Small intestine (tissue), 7 donors: ENCODE measurements at regions not wholly inside any gene's neighbourhood (a gene's known extent, or its start where the extent isn't known, plus 50 kb on each side); places are given as distances from the start of the nearest gene placed in this dataset.

Experiments
- DNase-seq, 2 donors: peaks; one replicate each; pipeline versions ENCODE4 v3.0.0 to v3.0.0-alpha.2; 2013
- FAIRE-seq: peaks from 2 replicates; lab custom pipeline; 2012; peaks lifted over from hg19 to GRCh38; lab: Jason Lieb, UNC
- H3K27ac ChIP-seq, 3 donors: one replicate each; pipeline ENCODE4 v1.5.1; 2013; ENCODE audit warnings: low read length in 2 of 3, mild to moderate bottlenecking in 2 of 3, control low read depth in 1 of 3, inconsistent platforms in 1 of 3, low read depth in 1 of 3, moderate library complexity in 1 of 3
- H3K27me3 ChIP-seq, 3 donors: one replicate each; pipeline ENCODE4 v1.6.1; 2013; ENCODE audit warnings: low read length in 3 of 3, inconsistent platforms in 1 of 3; ENCODE audit not compliant: control insufficient read depth in 3 of 3, insufficient read depth in 3 of 3
- H3K36me3 ChIP-seq, 3 donors: one replicate each; pipeline ENCODE4 v1.6.1; 2013; ENCODE audit warnings: low read length in 3 of 3, inconsistent platforms in 1 of 3, low read depth in 1 of 3, mild to moderate bottlenecking in 1 of 3, moderate library complexity in 1 of 3; ENCODE audit not compliant: control insufficient read depth in 3 of 3, insufficient read depth in 2 of 3
- H3K4me1 ChIP-seq, 3 donors: one replicate each; pipeline ENCODE4 v1.6.1; 2013; ENCODE audit warnings: low read length in 2 of 3, inconsistent platforms in 1 of 3, low read depth in 1 of 3, mild to moderate bottlenecking in 1 of 3, moderate library complexity in 1 of 3; ENCODE audit not compliant: control insufficient read depth in 3 of 3, insufficient read depth in 2 of 3
- H3K4me3 ChIP-seq, 3 donors: one replicate each; pipeline ENCODE4 v1.5.1; 2013; ENCODE audit warnings: low read length in 3 of 3, control low read depth in 1 of 3, inconsistent platforms in 1 of 3, low read depth in 1 of 3, mild to moderate bottlenecking in 1 of 3, moderate library complexity in 1 of 3
- H3K9me3 ChIP-seq, 2 donors: one replicate each; pipeline ENCODE4 v1.6.1; 2013; ENCODE audit warnings: low read depth in 1 of 2, low read length in 1 of 2; ENCODE audit not compliant: control insufficient read depth in 2 of 2, insufficient read depth in 1 of 2
- WGBS, 3 donors: extraction: QIAGEN DNeasy Blood & Tissue Kit; methylation state at CpG; one replicate each; pipeline ENCODE4 v1.1.7; 2013; 5-methylcytosine and 5-hydroxymethylcytosine counted together
- donor health status: healthy with polysubstance abuse.
- donor health status: control.
- donor health status: control.
- donor health status: Bipolar disorder and iron deficiency.
- donor health status: healthy.

- H3K4me3 ChIP-seq = no peak overlapping the region
- H3K27ac ChIP-seq = no peak overlapping the region
- no peaks in the 10 kb centered on the region for H3K4me1 ChIP-seq
- 62 to 83% (median 69%) methylated on average over 2 of the region's 2 CpGs for WGBS, 3 donors
- H3K27me3 ChIP-seq = peaks cover 0 to 2% (median 0%) of the 10 kb centered on the region in 3 donors
- H3K9me3 ChIP-seq = no peaks in the 10 kb centered on the region
- no peak for FAIRE-seq
- DNase-seq = no peak
- H3K36me3 ChIP-seq = no peaks in the 10 kb centered on the region
Measured at GRCh38 chr10:4742217-4742616, 83.8 kb upstream of the AKR1E2 start.

DNA sequence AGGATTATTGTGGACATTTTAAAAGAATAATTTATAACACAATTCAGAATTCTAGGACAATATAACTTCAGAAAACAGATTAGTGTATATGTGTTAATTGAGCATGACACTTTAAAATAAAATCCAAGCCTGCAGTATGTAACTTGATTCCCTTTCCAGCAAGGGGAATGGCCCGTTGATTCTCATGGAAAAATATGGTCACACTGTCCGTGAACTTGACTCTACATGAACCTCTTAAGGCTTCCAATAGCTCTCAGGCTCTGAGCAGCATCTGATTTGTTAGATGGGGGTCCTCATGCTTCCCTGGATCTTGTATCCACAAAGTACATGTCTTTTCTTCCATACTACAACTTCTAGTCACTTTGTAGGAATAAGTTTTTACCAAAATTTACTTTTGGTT lies 85.5 kb upstream of the AKR1E2 start:
- no peak for DNase-seq
- H3K4me3 ChIP-seq = no peak overlapping the region

GRCh38 chr10:4736608-4737007 lies 89.4 kb upstream of the AKR1E2 start:
- DNase-seq (no peak), FAIRE-seq (no peak)
- no peaks in the 10 kb centered on the region for H3K27me3 ChIP-seq
- no peaks in the 10 kb centered on the region for H3K4me1 ChIP-seq
- no peak overlapping the region for H3K27ac ChIP-seq
- no peak overlapping the region for H3K4me3 ChIP-seq
- no peaks in the 10 kb centered on the region for H3K36me3 ChIP-seq
- WGBS, 3 donors = 57 to 67% (median 58%) methylated on average over 5 of the region's 5 CpGs
- H3K9me3 ChIP-seq = no peaks in the 10 kb centered on the region

More for the DNA sequence above, 85.5 kb upstream of the AKR1E2 start:
- no peaks in the 10 kb centered on the region for H3K36me3 ChIP-seq
- no peak overlapping the region for H3K27ac ChIP-seq
- no peaks in the 10 kb centered on the region for H3K4me1 ChIP-seq
- H3K27me3 ChIP-seq = peaks cover 0 to under 1% (median 0%) of the 10 kb centered on the region in 3 donors
- no peak for FAIRE-seq
- 50 to 63% (median 55%) methylated on average over 2 of the region's 2 CpGs for WGBS, 3 donors
- H3K9me3 ChIP-seq = no peaks in the 10 kb centered on the region

GRCh38 chr10:4736183-4736582 lies 89.8 kb upstream of the AKR1E2 start:
- H3K27ac ChIP-seq = no peak overlapping the region
- H3K36me3 ChIP-seq = no peaks in the 10 kb centered on the region
- no peaks in the 10 kb centered on the region for H3K9me3 ChIP-seq
- H3K27me3 ChIP-seq = no peaks in the 10 kb centered on the region
- H3K4me1 ChIP-seq = no peaks in the 10 kb centered on the region
- DNase-seq (no peak), FAIRE-seq (no peak)
- WGBS, 3 donors = 46 to 73% (median 49%) methylated on average over 7 of the region's 7 CpGs
- no peak overlapping the region for H3K4me3 ChIP-seq

- Histone ChIP-seq H3K9me3 (no peaks in the 10 kb centered on the region), H3K4me1 (no peaks in the 10 kb centered on the region), H3K36me3 (no peaks in the 10 kb centered on the region), H3K27ac (no peak overlapping the region), H3K4me3 (no peak overlapping the region), H3K27me3 (no peaks in the 10 kb centered on the region)
- DNase-seq (no peak), FAIRE-seq (no peak)
- 83 to 96% (median 86%) methylated on average over 3 of the region's 3 CpGs for WGBS, 3 donors
Measured at GRCh38 chr10:4733843-4734224, 92.2 kb upstream of the AKR1E2 start.

DNA sequence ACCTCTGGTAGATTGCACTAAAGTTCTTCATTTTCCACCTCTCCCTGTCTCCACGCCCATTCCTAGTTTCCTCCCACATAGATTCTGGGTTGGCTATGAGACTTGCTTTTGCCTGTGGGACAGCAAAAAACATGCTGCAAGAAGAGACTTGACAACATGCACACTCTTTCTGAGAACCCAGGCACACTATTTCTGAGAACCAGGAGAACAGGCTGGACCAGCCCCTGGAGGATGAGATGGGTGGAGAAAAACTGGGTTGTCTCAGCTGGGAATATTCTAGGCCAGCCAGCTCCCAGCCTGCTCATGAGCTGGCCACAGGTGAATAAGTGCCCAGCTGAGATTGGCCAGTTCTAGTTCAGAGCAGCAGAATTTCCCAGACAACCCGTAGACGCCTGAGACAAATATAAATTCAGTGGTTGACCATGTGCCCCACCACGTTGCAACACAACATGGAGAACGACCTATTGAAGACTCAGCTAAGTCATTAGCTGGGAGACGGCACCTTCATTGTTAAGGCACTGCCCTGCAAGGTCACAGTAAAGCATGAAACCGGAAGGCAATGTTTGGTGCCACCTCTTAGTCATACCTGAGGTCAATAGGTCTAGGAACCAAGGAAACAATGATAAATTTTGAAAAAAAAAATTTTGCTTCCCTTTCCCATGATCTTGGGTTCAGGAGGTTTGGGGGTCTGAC lies 92.7 kb upstream of the AKR1E2 start:
- no peaks in the 10 kb centered on the region for H3K36me3 ChIP-seq
- H3K27me3 ChIP-seq = no peaks in the 10 kb centered on the region
- H3K4me1 ChIP-seq = no peaks in the 10 kb centered on the region
- H3K9me3 ChIP-seq = no peaks in the 10 kb centered on the region
- 78 to 84% (median 80%) methylated on average over 7 of the region's 7 CpGs for WGBS, 3 donors
- DNase-seq (no peak), FAIRE-seq (no peak)
- no peak overlapping the region for H3K27ac ChIP-seq
- H3K4me3 ChIP-seq = no peak overlapping the region

DNA sequence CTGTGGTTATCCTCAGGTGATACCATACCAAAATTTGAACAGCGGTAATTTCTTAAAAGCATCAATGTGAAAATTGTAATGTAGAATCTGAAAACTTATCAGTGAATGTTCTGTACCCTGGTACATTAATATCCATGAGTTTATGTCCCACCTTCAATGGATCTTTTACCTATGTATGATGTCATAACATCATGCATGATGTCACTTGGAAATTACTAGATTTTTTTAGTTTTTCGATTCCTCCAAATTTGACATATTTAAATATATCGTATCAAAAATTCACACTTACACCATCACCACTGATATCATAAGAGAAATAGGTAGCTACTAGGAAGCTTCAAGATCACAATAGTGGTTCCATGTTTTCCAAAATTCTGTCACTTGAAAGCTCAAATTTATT lies 95.0 kb upstream of the AKR1E2 start:
- Histone ChIP-seq H3K27me3 (no peaks in the 10 kb centered on the region), H3K4me3 (no peak overlapping the region), H3K9me3 (no peaks in the 10 kb centered on the region), H3K36me3 (no peaks in the 10 kb centered on the region), H3K27ac (no peak overlapping the region), H3K4me1 (no peaks in the 10 kb centered on the region)
- WGBS, 3 donors = 94 to 97% (median 96%) methylated on average over 3 of the region's 3 CpGs
- DNase-seq = no peak
- FAIRE-seq = no peak

GRCh38 chr10:4725917-4726606 lies 99.9 kb upstream of the AKR1E2 start:
- peaks cover 0 to 2% of the 10 kb centered on the region in 2 donors for H3K9me3 ChIP-seq
- FAIRE-seq (peak; percentile 98), DNase-seq (peak; percentile 71 to 88)
- WGBS, 3 donors = 15 to 47% (median 32%) methylated on average over 4 of the region's 4 CpGs
- H3K36me3 ChIP-seq = no peaks in the 10 kb centered on the region
- H3K27me3 ChIP-seq = no peaks in the 10 kb centered on the region
- no peak overlapping the region for H3K4me3 ChIP-seq
- H3K4me1 ChIP-seq = no peaks in the 10 kb centered on the region
- peak overlapping the region in 1 of 3 donors; percentile 54 for H3K27ac ChIP-seq
